ENCODE measurements at regions not wholly inside any gene's neighbourhood (a gene's known extent, or its start where the extent isn't known, plus 50 kb on each side); places are given as distances from the start of the nearest gene placed in this dataset.

GRCh38 chr11:112792070-112792469 is 169.2 kb upstream of the NCAM1 start:
- no peak for TF ChIP-seq CTCF (conservative IDR thresholded peaks at IDR 0.05 in 1 of 2, IDR thresholded peaks at IDR 0.05 in 1 of 2; ENCODE audit: extremely low read depth in 1 of 2, insufficient read depth in 1 of 2, low read depth in 1 of 2, low read length in 2 of 2)
- TF ChIP-seq EZH2 (IDR thresholded peaks at IDR 0.05; ENCODE audit: borderline replicate concordance, low read length) = no peak
